HG03196 (cell line): ENCODE measurements at regions not wholly inside any gene's neighbourhood (a gene's known extent, or its start where the extent isn't known, plus 50 kb on each side); places are given as distances from the start of the nearest gene placed in this dataset.

Experiments used
- ATAC-seq: cut with Tn5 transposase; IDR thresholded peaks from one replicate; pipeline ENCODE4 v1.9.1; 2021; ENCODE audit not compliant: unreplicated experiment

DNA sequence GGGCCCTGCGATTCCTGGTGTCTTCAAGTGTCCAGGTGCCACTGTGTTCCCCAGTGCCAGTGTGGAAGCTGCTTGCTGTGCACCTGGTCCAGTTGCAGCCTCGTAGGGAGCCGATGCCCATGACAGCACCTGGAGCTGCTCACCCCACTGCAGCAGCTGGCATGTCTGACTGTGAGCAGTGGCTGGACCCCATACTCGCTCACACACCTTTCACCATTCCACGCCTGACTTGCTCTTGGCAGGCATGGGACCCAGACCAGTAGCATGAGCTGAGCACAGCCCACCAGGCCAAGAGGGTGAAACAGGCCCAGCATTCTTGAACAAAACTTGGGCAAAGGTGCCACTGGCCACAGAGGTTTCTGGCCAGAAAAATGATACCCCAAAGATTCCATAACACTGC is 124.5 kb upstream of the THY1 start:
- ATAC-seq: no peak

- ATAC-seq: no peak
These were observed 123.3 kb upstream of the THY1 start for GRCh38 chr11:119545978-119546915.

DNA sequence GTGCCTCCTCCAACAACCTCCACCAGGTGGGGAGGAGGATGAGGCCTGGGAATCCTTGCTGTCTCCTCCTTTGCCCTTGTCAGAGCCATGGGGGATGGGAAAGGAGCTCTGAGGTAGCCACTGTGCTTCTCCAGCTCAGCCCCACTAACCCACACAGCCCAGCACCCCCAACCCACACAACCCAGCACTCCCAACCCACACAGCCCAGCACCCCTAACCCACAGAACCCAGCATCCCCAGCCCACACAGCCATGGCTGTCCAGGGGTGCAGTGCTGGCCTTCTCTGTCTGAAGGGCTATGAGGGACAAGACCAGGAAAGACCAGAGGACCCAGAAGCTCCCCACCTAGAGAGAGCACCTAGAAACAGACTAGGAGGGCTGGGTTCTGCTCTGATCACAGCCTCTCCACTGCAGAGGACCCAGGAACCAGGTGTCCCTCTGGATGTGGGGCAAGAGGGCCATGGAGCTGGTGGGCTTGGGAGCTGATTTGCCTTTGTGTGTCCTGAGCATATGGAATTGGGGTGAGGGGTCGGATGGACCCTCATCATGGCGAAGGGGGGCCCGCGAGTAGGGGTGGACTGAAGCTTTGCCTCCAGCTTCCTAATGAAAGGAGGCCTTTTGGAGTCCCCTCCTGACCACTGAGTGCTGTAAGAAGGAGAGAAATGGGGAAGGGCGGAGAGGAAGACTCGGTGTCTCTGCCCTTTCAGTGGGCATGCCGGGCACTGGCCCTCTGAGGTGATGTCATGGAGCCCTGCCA is 117.6 kb upstream of the THY1 start:
- no peak for ATAC-seq

- no peak for ATAC-seq
These were observed 116.6 kb upstream of the THY1 start for GRCh38 chr11:119539583-119539982.

GRCh38 chr11:119538753-119539152 is 115.8 kb upstream of the THY1 start:
- ATAC-seq: no peak

- ATAC-seq: no peak
These were observed 114.6 kb upstream of the THY1 start for GRCh38 chr11:119537306-119538253.

GRCh38 chr11:119536801-119537200 is 113.8 kb upstream of the THY1 start:
- no peak for ATAC-seq

DNA sequence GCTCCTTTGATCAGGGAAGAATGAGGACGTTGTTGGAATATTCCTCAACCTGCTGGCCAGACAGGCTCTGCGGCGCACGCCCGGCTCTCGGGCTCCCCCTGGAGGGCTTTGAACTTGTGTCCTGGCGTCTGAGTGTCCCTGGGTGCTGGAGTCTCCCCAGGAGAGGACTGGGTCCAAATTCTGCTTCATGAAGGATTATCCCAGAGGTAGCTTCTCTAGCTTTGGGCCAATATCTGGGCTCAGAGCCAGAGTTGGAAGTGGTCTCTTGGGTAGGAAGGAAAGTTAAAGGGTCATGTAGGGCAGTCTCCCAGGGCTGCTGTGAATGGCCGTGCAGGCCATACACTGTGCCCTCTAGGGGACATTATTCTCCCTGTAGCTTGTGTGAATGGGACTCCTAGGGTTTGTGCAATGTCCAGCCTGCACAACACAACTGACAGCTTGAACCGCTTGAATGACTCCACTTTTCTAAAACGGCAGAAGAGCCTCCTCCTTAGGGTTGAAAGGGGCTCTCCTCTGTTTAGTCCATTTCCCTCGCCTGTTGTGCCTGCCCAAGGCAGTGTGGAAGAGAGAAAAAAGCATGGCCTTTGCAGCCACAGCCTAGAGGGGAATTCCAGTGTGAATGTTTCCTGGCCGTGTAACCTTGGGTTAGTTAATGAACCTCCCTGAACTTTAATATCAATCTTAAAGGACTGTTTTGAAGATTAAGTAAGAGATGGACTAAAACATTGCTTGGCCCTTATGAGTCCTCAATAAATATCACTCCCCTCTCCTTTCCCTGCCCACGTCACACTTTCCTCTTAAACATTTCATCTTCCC is 111.2 kb upstream of the THY1 start:
- ATAC-seq: no peak

DNA sequence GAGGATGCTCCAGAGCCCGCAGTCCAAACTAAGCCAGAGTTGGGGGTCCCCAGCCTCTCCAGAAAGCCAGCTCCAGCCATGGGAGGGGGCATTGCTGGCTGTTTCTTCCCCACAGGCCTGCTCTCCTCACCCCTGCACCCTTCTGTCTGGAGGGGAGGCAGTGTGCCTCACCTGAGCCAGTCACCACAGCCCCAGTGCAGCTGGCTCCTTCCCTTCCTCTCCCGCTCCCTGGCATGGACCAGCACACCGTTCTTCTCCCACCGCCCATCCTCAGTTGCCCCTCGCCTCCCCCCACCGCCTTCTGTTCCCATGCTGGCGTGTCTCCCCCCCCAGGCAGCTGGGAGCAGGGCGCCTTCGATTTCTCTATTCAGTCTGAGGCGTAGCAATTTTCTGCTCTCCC is 110.5 kb upstream of the THY1 start:
- no peak for ATAC-seq

DNA sequence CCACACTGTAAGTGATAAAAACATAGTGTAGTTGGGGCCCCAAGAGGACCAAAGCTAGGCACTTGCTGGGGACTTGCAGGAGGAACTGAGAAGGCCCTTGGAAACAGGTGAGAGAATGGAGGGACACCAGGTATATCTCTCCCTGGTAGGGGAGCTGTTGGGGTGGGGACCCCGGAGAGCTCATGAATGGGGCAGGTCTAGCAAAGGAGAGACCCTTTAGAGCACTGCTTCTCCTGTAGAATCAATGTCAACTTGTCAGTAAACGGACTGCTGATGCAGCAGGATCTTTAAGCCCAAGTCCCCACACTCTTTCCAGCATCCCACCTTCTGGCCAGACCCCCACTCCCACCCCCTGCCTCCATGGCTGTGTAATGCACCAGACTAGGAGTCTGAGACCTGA is 109.6 kb upstream of the THY1 start:
- no peak for ATAC-seq

GRCh38 chr11:119531623-119532022 is 108.7 kb upstream of the THY1 start:
- ATAC-seq: no peak

DNA sequence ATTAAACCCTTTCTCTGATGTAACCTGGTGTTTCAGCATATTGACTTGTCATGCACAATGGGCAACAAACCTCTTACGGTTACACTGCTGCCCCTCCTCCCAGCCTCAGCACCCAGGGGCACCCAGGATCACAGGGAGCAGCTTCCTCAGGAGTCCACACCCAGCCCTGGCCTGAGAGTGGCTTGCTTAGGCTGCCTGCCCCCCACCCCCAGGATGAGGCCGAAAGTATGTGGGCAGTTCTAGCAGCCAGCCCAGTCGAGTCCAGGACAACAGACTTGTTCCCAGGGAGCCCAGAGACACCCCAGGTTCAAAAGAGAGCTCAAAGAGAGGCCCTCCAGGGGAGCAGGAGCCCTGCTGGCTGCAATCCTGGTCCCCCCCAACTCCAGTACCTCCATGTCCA is 108.1 kb upstream of the THY1 start:
- ATAC-seq: no peak

GRCh38 chr11:119530509-119530908 is 107.5 kb upstream of the THY1 start:
- no peak for ATAC-seq

- ATAC-seq: no peak
These were observed 107.0 kb upstream of the THY1 start for GRCh38 chr11:119529936-119530335.

GRCh38 chr11:119529063-119529845 is 106.3 kb upstream of the THY1 start:
- no peak for ATAC-seq

DNA sequence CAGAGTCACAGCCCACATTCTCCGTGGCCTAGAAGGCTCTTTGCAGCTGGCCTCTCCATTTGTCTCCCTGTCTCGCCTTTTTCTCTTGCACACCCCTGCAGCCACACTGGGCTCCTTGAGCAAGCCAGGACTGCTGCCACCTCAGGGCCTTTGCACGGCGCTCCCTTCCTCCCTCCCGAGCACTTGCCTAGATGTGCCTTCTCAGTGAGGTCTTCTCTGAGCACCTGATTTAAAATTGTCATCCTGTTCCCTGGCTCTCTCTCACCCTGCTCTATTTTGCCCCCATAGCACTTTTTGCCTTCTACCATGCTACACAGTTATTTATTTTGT is 102.9 kb upstream of the THY1 start:
- ATAC-seq: no peak

DNA sequence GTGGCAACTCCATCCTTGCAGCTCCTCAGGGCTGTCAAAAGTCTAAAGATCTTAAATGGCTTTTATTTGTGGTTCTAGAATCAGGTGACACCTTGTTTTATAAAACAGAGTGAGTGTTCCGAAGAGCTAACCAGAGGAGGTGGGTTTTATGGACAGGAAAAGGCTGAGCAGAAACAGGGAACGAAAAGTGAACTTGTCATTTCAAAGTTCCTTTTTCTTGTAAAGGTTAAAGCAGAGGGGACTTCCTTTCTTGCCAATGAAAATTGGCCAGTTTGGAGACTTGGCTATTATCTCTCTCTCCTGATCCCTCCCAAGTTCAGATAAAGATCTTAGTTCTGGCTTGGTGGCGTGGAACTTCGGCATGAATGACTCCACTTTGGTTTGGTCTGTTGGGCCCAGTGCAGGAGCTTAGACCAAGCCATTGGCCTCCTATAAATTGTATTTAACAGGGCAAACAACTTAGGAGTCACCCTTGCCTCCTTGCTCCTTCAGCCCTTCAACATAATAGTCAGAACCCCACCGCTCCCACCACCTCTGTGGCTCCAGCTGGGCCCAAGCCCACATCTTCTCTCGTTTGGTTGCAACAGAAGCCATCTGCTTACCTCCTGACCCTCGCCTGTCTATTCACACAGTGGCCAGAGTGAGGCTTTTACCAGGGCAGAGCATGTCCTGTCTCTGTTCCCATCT is 102.4 kb upstream of the THY1 start:
- ATAC-seq: no peak

- no peak for ATAC-seq
These were observed 100.7 kb upstream of the THY1 start for GRCh38 chr11:119523539-119524157.

GRCh38 chr11:119522609-119523008 is 99.6 kb upstream of the THY1 start:
- no peak for ATAC-seq
